ENCODE measurements at regions not wholly inside any gene's neighbourhood (a gene's known extent, or its start where the extent isn't known, plus 50 kb on each side); places are given as distances from the start of the nearest gene placed in this dataset.

DNA sequence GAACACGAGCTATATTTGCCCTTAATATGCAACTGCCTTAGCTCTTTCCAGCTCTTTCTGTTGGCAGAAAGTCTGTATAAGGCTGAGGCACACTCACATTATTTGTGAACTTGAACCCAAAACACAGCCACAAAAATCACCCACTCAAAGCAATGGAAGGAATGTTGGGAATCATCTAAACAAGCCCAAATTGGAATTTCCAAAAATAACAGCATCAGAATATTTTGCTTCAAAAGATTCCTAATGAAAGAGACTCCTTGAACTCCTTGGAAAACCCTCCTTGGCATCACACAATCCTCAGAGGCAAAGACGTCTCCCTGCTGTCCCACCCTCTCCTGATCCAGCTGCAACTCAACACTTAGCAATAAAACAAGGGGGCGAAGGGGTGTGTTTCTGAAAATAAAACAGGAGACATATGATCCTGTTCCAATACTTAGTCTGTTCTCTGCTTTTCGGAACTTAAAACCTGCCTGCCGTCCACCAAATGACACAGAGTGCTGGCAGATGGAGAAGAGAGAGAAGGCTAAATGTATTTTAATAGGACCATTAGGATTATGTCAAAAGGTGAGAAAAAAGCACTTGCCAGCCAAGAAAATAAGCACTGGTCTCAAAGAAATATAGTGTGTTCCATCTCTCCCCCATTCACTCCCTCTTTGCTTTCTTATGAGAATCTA, 320.7 kb upstream of the JARID2 start:
- no peak for DNase-seq (ENCODE audit: low read depth in 2 of 2)

DNA sequence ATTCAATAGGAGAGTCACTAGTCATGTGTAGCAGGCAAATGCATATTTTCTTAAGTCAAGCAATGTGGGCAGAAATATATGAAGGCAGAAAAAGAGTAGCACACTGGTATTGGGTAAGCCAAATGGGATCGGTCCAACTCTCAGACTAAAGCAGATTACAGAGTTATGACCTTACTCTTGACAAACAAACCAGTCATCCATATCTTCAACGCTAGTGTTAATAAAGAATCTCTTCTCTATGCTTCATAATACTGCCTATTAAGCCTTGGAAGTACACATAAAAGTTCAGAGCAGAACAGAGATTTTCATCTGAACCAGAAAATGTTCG, 320.2 kb upstream of the JARID2 start:
- DNase-seq (ENCODE audit: low read depth in 2 of 2) = no peak

GRCh38 chr6:14927398-14927797, 318.5 kb upstream of the JARID2 start:
- DNase-seq (ENCODE audit: low read depth in 2 of 2) = no peak

DNA sequence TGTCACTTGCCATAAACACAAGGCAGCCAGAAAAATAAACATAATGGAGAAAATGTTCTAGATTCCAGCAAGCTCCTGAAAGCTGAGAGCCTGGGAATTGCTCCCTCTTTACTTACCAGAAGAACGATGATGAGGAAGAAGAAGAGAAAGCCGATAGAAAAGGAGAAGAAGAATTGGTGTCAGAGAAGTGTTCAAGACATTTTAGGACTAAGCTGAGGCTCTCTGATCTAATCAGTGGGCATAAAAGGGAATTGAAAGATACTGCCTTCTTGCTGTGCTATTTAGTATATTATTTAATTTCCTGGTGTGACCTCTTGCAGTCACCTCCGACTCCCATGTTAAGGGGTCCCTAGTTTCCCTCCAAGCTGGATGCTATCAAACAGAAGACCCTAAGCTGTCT, 316.6 kb upstream of the JARID2 start:
- no peak for DNase-seq (ENCODE audit: low read depth in 2 of 2)

DNA sequence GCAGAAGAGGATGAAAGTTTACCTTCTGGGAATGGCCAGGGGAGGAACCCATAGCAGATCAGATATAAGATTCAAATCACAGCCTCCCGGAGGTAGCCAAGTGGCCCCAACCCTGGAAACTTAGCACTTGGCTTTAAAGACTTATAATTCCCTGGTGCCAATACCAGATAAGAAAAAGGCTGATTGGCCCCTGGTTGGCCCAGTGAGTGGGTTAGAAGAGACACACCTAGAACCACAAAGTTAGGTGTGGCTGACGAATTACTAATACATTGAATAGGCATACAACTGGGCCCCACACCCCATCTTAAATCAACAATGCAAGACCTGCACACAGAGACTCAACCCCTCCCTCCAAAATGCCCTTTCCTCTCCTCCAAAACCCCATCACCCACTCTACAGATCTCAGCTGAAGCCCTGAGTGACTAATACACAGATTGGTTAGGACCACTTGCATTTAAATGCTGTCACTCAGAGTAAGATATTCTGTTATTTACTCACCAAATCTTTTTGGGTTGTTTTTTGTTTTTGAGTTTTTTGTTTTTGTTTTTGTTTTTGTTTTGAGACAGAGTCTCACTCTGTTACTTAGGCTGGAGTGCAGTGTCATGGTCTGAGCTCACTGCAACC, 315.4 kb upstream of the JARID2 start:
- no peak for DNase-seq (ENCODE audit: low read depth in 2 of 2)

- DNase-seq (ENCODE audit: low read depth in 2 of 2) = no peak
These were observed 313.2 kb upstream of the JARID2 start for GRCh38 chr6:14932485-14933182.

- no peak for DNase-seq (ENCODE audit: low read depth in 2 of 2)
These were observed 312.7 kb upstream of the JARID2 start for GRCh38 chr6:14933183-14933544.

DNA sequence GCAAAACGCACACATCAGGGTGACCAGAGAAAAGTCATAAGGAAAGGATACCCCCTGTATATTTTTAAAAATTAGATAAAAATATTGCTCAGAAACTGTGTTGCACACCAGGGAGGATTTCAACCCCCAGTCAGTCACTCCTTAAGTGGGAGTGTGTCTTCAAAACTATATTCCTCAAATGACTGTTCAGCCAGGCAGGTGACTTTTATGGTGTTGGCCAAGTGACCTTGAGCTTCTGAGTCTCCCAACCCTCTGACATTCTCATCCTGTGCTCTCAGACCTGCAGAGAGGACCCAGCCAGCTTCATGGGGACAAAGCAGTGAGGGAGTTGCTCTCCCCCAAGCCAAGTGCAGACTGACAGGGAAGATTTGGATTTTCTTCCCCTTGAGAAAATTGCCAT, 311.9 kb upstream of the JARID2 start:
- DNase-seq (ENCODE audit: low read depth in 2 of 2) = no peak

- no peak for DNase-seq (ENCODE audit: low read depth in 2 of 2)
These were observed 311.0 kb upstream of the JARID2 start for GRCh38 chr6:14934844-14935243.

GRCh38 chr6:14936861-14937260, 309.0 kb upstream of the JARID2 start:
- DNase-seq (ENCODE audit: low read depth in 2 of 2) = no peak

DNA sequence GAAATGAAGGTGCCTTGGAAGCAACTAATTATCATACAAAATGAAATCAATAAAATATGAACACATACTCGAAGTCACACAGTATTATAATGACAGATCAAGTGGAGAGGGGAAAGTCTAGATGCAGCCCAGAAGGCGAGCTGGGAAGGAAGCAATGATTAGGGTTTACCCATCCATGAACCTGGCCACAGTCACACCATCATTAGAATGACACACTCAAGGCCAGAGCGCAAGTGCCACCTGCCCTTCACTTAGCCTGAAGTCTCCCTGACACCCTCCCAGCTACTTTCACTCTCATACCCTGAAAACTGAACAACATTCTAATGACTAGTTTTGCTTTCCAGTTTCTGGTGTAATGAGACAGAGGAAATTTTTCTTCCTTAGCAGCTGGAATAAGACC, 302.8 kb upstream of the JARID2 start:
- no peak for DNase-seq (ENCODE audit: low read depth in 2 of 2)

GRCh38 chr6:14944593-14944992, 301.3 kb upstream of the JARID2 start:
- DNase-seq (ENCODE audit: low read depth in 2 of 2) = no peak

DNA sequence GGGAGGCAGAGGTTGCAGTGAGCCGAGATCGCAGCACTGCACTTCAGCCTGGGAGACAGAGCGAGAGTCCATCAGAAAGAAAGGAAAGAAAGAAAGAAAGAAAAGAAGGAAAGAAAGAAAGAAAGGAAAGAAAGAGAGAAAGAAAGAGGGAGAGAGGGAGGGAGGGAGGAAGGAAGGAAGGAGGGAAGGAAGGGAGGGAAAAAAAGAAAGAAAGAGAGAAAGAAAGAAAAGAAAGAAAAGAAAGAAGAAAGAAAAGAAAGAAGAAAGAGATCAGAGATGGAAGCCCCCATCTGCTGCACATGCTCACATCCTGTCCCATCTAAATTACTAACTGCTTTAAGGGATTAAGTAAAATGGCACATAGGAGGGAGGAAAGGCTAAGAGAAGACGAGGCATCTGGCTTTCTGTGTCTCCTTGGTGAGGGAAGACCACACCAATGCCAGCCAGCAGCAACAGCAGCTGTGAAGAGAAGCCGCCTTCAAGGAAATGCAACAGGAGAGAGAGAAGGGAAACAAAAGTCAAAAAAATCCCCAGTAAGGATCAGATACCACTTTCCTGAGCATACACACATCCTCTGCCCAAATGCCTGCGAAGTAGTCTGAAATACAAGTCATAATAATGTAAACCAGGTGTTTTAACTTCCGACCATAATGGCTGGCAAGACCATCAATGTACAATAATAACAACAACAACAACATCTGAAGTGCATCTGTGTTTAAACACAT, 300.2 kb upstream of the JARID2 start:
- DNase-seq (ENCODE audit: low read depth in 2 of 2) = no peak

GRCh38 chr6:14946753-14947152, 299.1 kb upstream of the JARID2 start:
- DNase-seq (ENCODE audit: low read depth in 2 of 2) = no peak

GRCh38 chr6:14948586-14949245, 297.2 kb upstream of the JARID2 start:
- no peak for DNase-seq (ENCODE audit: low read depth in 2 of 2)

GRCh38 chr6:14950103-14950969, 295.5 kb upstream of the JARID2 start:
- no peak for DNase-seq (ENCODE audit: low read depth in 2 of 2)

DNA sequence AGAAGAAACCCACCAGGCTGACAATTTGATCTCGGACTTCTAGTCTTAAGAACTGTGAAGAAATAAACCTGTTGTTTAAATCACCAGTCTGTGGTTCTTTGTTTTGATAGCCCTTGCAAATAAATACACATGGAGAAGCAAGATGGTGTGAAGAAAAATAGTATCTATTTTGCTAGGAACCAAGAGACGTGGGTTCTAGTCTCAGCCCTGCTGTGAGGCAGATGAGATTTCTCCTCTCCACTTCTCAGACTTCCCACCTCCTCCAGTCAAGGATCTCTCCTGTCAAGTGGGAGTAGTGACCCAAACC, 294.9 kb upstream of the JARID2 start:
- no peak for DNase-seq (ENCODE audit: low read depth in 2 of 2)

DNA sequence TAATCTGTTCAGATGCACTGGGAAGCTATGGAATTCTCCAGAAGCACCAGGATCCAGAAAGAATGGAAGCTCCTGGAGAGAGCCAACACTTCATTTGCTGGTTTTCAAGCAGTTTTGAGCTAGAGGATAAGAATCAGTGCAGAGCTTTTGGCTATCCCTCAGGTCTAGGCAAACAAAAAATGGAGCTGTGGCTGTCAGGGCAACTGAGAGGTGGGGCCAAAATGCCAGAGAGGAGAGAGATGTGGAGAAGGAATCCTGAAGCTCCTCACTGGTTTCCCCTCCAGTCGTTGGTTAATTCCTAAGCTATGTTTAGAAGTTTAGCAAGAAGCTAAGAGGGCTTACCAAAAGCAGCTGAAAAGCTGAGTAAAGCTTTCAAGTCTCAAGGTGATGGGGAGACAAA, 294.2 kb upstream of the JARID2 start:
- no peak for DNase-seq (ENCODE audit: low read depth in 2 of 2)

DNA sequence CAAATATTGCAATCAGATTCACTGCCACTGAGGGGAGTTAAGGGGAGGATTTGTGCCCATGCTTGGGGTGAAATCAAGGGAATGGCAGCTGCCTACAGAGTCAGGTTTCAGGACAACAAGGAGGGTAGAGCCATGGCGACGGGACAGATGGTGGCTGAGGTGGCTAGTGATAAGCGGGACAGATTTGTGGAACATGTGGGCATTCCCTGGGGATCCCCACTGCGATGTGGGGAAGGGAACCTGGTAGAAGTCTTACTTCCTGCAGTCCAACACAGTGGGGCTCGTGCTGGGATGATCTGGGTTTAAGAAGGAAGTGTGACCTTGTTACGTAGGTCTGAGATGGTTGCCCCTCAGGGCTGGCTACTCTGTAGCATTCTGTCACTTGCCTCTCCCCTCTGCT, 292.0 kb upstream of the JARID2 start:
- no peak for DNase-seq (ENCODE audit: low read depth in 2 of 2)

DNA sequence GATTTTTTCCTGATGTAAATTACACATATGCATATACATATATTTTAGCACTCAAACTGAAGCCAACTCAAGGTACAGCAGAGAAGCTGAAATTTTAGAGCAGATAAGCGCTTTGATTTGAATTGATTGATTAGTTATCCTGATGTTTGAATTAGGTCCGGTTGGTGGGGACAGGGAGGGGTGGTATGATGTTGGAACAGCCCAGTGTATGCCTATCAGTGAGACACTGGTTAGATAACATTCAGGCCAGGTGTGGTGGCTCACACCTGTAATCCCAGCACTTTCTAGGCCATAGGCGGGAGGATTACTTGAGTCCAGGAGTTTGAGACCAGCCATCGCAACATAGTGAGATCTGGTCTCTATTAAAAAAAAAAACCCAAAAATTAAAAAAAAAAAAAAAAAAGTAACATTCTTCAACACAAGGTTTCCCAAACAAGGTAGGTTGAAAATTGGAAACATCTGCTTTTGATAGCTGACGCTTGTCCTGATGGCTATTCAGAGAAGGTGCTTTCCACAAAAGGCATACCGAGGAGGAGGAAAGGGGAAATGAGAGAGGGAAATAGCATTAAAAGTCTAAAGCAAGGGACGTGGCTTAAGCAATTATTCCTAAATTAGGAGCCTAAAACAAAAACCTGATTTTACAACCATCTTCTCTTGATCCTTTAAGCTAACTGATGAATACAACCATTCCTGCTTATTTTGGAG, 288.4 kb upstream of the JARID2 start:
- no peak for DNase-seq (ENCODE audit: low read depth in 2 of 2)

DNA sequence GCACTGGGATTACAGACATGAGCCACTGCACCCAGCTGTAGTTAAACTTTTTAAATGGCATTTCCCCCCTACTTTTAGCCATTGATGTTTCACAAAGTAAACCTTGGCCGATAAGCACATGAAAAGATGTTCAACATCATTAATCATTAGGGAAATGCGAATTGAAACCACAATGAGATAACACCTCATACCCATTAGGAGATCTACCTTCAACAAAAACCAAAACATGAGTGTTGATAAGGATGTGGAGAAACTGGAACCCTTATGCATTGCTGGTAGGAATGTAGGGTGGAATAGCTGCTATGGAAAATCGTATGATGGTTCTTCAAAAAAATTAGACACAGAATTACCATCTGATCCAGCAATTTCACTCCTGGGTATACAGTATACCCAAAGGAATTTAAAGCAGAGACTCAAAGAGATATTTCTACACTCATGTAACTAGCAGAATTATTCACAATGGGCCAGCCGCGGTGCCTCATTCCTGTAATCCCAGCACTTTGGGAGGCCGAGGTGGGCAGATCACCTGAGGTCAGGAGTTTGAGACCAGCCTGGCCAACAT, 286.5 kb upstream of the JARID2 start:
- DNase-seq (ENCODE audit: low read depth in 2 of 2) = no peak

All from stimulated activated CD4-positive, alpha-beta T cell treated with anti-CD3 and anti-CD28 coated beads, Interleukin-1b, Interleukin-23, amount 100 ng/mL, for 1 hour (primary cell).